Activated T-cell treated with anti-CD3 and anti-CD28 coated beads, Interleukin-2, amount 50 U/mL, for 48 hours (primary cell): ENCODE measurements at regions not wholly inside any gene's neighbourhood (a gene's known extent, or its start where the extent isn't known, plus 50 kb on each side); places are given as distances from the start of the nearest gene placed in this dataset.
"Not testable (repeated sequence)": the region's sequence is repeated elsewhere in the genome, so short reads cannot be mapped to it uniquely, and the experiment has no call there.

Experiments used
- DNase-seq, 2 experiments: peaks; one replicate each; pipeline ENCODE4 v3.0.0-alpha.2; 2020

- peak; percentile 21 to 32 for DNase-seq
These were observed 60.6 kb downstream of the GOLGA8T start for GRCh38 chr15:30195355-30196008.

GRCh38 chr15:30196009-30196375, 61.1 kb downstream of the GOLGA8T start:
- DNase-seq: peak; percentile 41 to 59

GRCh38 chr15:30196769-30197168, 61.9 kb downstream of the GOLGA8T start:
- DNase-seq: not testable (repeated sequence)

- DNase-seq: not testable (repeated sequence)
These were observed 66.7 kb downstream of the GOLGA8T start for GRCh38 chr15:30201517-30201916.

GRCh38 chr15:30213733-30214132, 78.9 kb downstream of the GOLGA8T start:
- not testable (repeated sequence) for DNase-seq

- DNase-seq: not testable (repeated sequence)
These were observed 87.0 kb downstream of the GOLGA8T start for GRCh38 chr15:30221803-30222202.

GRCh38 chr15:30222798-30223591, 88.1 kb downstream of the GOLGA8T start:
- not testable (repeated sequence) for DNase-seq

GRCh38 chr15:30225233-30225891, 90.5 kb downstream of the GOLGA8T start:
- DNase-seq: not testable (repeated sequence)

GRCh38 chr15:30261432-30262141, 126.7 kb downstream of the GOLGA8T start:
- not testable (repeated sequence) for DNase-seq

- DNase-seq: not testable (repeated sequence)
These were observed 127.2 kb downstream of the GOLGA8T start for GRCh38 chr15:30262142-30262460.

GRCh38 chr15:30264000-30264399, 129.1 kb downstream of the GOLGA8T start:
- DNase-seq: not testable (repeated sequence)

GRCh38 chr15:30295150-30295844, 98.0 kb downstream of the CHRFAM7A start:
- not testable (repeated sequence) for DNase-seq

GRCh38 chr15:30303968-30304367, 89.4 kb downstream of the CHRFAM7A start:
- not testable (repeated sequence) for DNase-seq
